GM23248 (cell line): ENCODE measurements at regions not wholly inside any gene's neighbourhood (a gene's known extent, or its start where the extent isn't known, plus 50 kb on each side); places are given as distances from the start of the nearest gene placed in this dataset.

Source experiments
- DNase-seq: peaks from one replicate; pipeline ENCODE4 v3.0.0-alpha.2; 2015
- H2AFZ ChIP-seq: fragments of 200-600 bp; sonication (generic); 2 replicates; pipeline ENCODE4 v1.6.1; 2016; ENCODE audit warnings: antibody characterized with exemption
- H3F3A ChIP-seq: fragments of 200-600 bp; sonication (generic); 2 replicates; pipeline ENCODE4 v1.6.1; 2016; ENCODE audit warnings: mild to moderate bottlenecking, antibody characterized with exemption, mixed run types; ENCODE audit not compliant: insufficient read depth
- H3K27ac ChIP-seq: fragments of 200-600 bp; sonication (generic); 2 replicates; pipeline ENCODE4 v1.5.1; 2016; ENCODE audit warnings: mild to moderate bottlenecking
- H3K27me3 ChIP-seq: fragments of 200-600 bp; sonication (generic); replicated peaks from 2 replicates; pipeline ENCODE4 v1.6.1; 2016; ENCODE audit warnings: mild to moderate bottlenecking; ENCODE audit not compliant: insufficient read depth
- H3K36me3 ChIP-seq: fragments of 200-600 bp; sonication (generic); 2 replicates; pipeline ENCODE4 v1.6.1; 2016; ENCODE audit warnings: low read depth, mild to moderate bottlenecking
- H3K4me1 ChIP-seq: fragments of 200-600 bp; sonication (generic); 2 replicates; pipeline ENCODE4 v1.6.1; 2016; ENCODE audit warnings: mild to moderate bottlenecking; ENCODE audit not compliant: insufficient read depth
- H3K4me2 ChIP-seq: fragments of 200-600 bp; sonication (generic); one replicate; pipeline ENCODE4 v1.6.1; 2016; ENCODE audit warnings: mild to moderate bottlenecking; ENCODE audit not compliant: unreplicated experiment
- H3K4me3 ChIP-seq: fragments of 200-600 bp; sonication (generic); 2 replicates; pipeline ENCODE4 v1.5.1; 2016; ENCODE audit warnings: mild to moderate bottlenecking
- H3K79me2 ChIP-seq: fragments of 200-600 bp; sonication (generic); 2 replicates; pipeline ENCODE4 v1.6.1; 2016; ENCODE audit warnings: mild to moderate bottlenecking; ENCODE audit not compliant: insufficient read depth
- H3K9ac ChIP-seq: fragments of 200-600 bp; sonication (generic); 2 replicates; pipeline ENCODE4 v1.6.1; 2016; ENCODE audit warnings: mild to moderate bottlenecking
- H3K9me2 ChIP-seq: fragments of 200-600 bp; sonication (generic); 2 replicates; pipeline ENCODE4 v1.6.1; 2016; ENCODE audit warnings: mixed run types, mild to moderate bottlenecking, moderate library complexity; ENCODE audit not compliant: insufficient read depth
- H3K9me3 ChIP-seq: fragments of 200-600 bp; sonication (generic); one replicate; pipeline ENCODE4 v1.6.1; 2017; ENCODE audit warnings: low read depth
- H4K20me1 ChIP-seq: fragments of 200-600 bp; sonication (generic); 2 replicates; pipeline ENCODE4 v1.6.0; 2016; ENCODE audit not compliant: insufficient read depth
- EZH2 ChIP-seq: fragments of 200-600 bp; sonication (generic); IDR thresholded peaks from 2 replicates; pipeline ENCODE4 v1.6.1; 2018; ENCODE audit warnings: antibody characterized with exemption, mild to moderate bottlenecking; ENCODE audit not compliant: insufficient read depth, poor library complexity, severe bottlenecking
- EZH2phosphoT487 ChIP-seq: fragments of 200-600 bp; sonication (generic); IDR thresholded peaks from 2 replicates; pipeline ENCODE4 v1.6.1; 2018; ENCODE audit warnings: antibody characterized with exemption, moderate library complexity, mild to moderate bottlenecking, low read depth; ENCODE audit not compliant: insufficient read depth
- WGBS, 2 experiments: methylation state at CpG; one replicate each; pipeline ENCODE4 v1.1.6; 2015 to 2017; ENCODE audit warnings: low lambda C conversion rate in 2 of 2, low coverage in 1 of 2; ENCODE audit errors: missing lambda C conversion rate in 2 of 2; 5-methylcytosine and 5-hydroxymethylcytosine counted together
- in situ Hi-C: fragments of 300-500 bp; cut with MboI; formaldehyde crosslinking; loops from 2 replicates; pipeline ENCODE4 v1.15.0; 2020

DNA sequence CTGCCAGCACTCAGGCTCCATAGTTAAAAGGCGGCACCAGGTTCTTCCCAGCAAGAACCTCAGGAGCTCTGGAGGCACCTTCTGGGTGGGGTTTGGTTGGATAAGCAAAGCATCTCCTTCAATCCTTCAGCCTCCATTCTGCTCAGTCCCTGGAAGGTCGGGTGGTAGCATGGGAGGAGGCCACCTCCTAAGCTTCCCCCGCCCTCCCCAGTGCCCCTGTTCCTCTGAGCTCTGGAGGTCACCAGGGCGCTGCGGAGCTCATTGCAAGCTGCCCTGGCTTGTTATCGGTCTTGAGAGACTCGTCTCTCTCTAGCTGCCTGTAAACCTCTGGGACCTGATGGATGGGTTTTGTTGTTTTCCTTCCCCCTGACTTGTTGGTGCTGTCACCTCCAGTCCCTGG lies 124.8 kb downstream of the RPLP1 start:
- no peak for TF ChIP-seq EZH2phosphoT487
- no peak for TF ChIP-seq EZH2
- H3K4me3 ChIP-seq, result no peak overlapping the region
- H3K4me1 ChIP-seq, result no peaks in the 10 kb centered on the region
- no peaks in the 10 kb centered on the region for H3F3A ChIP-seq
- H3K9ac ChIP-seq, result no peak overlapping the region
- H3K27me3 ChIP-seq, result peaks cover 33% of the 10 kb centered on the region
- 74 to 84% methylated on average over 7 of the region's 7 CpGs for WGBS, 2 experiments
- in situ Hi-C loops, result no loop called here
- H2AFZ ChIP-seq, result no peak overlapping the region
- H4K20me1 ChIP-seq, result no peaks in the 10 kb centered on the region
- DNase-seq, result no peak
- H3K4me2 ChIP-seq, result no peak overlapping the region
- H3K9me2 ChIP-seq, result no peaks in the 10 kb centered on the region
- no peaks in the 10 kb centered on the region for H3K36me3 ChIP-seq
- no peaks in the 10 kb centered on the region for H3K9me3 ChIP-seq
- H3K79me2 ChIP-seq, result no peaks in the 10 kb centered on the region
- no peak overlapping the region for H3K27ac ChIP-seq

GRCh38 chr15:69578252-69578651 lies 125.6 kb downstream of the RPLP1 start:
- Histone ChIP-seq H3K9ac (no peak overlapping the region), H3K9me2 (no peaks in the 10 kb centered on the region), H4K20me1 (no peaks in the 10 kb centered on the region), H3K36me3 (no peaks in the 10 kb centered on the region), H3K4me3 (no peak overlapping the region), H3K27me3 (peaks cover 37% of the 10 kb centered on the region), H3K4me1 (no peaks in the 10 kb centered on the region), H2AFZ (no peak overlapping the region), H3F3A (no peaks in the 10 kb centered on the region), H3K4me2 (no peak overlapping the region), H3K79me2 (no peaks in the 10 kb centered on the region), H3K27ac (no peak overlapping the region), H3K9me3 (no peaks in the 10 kb centered on the region)
- TF ChIP-seq EZH2, result no peak
- TF ChIP-seq EZH2phosphoT487, result no peak
- in situ Hi-C loops, result no loop called here
- no peak for DNase-seq
- 86 to 89% methylated on average over 6 to 9 of the region's 9 CpGs for whole genome bisulfite sequencing, 2 experiments

DNA sequence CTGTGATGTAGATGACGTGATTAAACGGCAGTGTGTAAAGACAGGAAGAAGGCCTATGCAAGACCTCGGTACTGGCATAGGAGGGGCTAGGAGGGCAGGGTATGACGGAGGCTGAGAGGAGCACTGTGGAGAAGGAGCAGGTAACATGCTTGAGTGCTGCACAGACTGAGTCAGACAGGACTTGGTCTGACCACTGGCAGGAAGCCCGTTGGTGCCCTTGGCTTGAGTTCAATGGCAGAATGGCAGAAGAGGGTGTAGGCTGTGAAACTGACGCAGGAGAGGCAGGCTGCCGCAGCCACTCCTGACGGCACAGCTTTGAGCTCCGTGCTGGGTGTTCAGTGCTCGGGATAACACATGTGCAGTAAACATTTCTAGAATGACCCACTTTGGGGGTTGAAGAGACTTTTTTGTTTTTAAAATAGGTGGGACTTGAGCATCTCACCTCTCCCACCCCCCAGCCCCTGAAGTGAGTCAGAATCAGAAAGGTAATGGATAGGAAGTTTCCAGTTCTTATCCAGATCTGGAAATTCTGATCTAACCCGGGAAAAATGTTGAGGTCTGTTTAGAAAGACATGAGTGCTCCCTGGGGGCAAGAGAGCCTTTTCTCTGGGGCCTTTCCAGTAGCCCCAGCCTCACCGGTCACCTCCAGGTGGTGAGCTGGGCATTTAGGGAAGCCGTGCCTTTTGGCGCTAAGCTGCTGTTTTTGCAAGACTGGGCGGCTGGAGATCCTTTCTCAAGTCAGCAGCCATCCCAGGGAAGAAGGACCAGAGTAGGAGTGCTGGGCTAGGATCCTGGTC lies 126.4 kb downstream of the RPLP1 start:
- Histone ChIP-seq H3F3A (no peaks in the 10 kb centered on the region), H3K27ac (no peak overlapping the region), H3K4me3 (no peak overlapping the region), H3K4me1 (no peaks in the 10 kb centered on the region), H3K9me2 (no peaks in the 10 kb centered on the region), H3K9me3 (no peaks in the 10 kb centered on the region), H3K36me3 (no peaks in the 10 kb centered on the region), H3K4me2 (no peak overlapping the region), H2AFZ (no peak overlapping the region), H3K9ac (no peak overlapping the region), H4K20me1 (no peaks in the 10 kb centered on the region), H3K79me2 (no peaks in the 10 kb centered on the region), H3K27me3 (peaks cover 43% of the 10 kb centered on the region)
- TF ChIP-seq EZH2 (no peak), EZH2phosphoT487 (no peak)
- WGBS, 2 experiments, result 59 to 62% methylated on average over 15 of the region's 15 CpGs
- no peak for DNase-seq
- in situ Hi-C loops, result no loop called here

DNA sequence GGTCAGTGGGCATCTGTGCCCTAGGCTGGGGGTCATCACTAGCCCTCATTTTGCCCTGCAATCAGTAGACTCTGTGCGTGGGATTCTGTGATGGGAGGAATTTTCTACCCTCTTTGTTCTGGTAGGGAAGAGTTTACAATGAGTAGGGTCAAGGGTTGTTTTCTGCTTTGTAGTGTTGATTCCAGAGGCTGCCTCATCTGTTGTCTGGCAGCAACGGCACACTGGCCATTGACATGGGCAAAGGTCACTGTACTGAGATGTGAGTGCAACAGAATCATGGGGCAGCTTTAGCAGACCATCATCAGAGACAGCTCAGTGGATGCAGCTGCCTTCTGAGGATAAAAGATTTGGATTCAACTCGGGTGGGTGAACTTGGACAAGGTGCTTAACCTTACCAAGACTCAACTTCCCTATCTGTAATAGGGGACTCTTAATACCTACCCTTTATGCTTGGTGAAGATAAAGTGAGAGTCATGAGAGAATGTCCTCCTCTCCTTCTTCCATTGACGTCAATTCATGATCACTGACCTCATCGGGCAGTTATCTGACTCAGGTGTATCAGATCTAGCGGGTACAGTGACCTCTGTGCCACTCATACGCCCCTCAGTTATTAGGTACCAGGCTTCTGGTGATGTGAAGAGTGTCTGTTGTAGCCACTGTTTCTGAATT lies 127.5 kb downstream of the RPLP1 start:
- no peak for DNase-seq
- H3K9me2 ChIP-seq, result no peaks in the 10 kb centered on the region
- no peaks in the 10 kb centered on the region for H3K79me2 ChIP-seq
- no peak overlapping the region for H3K27ac ChIP-seq
- H3K4me3 ChIP-seq, result no peak overlapping the region
- H3K4me2 ChIP-seq, result no peak overlapping the region
- 55 to 65% methylated on average over 7 of the region's 7 CpGs for WGBS, 2 experiments
- no peak overlapping the region for H3K9ac ChIP-seq
- H3K36me3 ChIP-seq, result no peaks in the 10 kb centered on the region
- peaks cover 43% of the 10 kb centered on the region for H3K27me3 ChIP-seq
- TF ChIP-seq EZH2 (no peak), EZH2phosphoT487 (no peak)
- H4K20me1 ChIP-seq, result no peaks in the 10 kb centered on the region
- no peaks in the 10 kb centered on the region for H3F3A ChIP-seq
- H3K4me1 ChIP-seq, result no peaks in the 10 kb centered on the region
- no peaks in the 10 kb centered on the region for H3K9me3 ChIP-seq
- H2AFZ ChIP-seq, result no peak overlapping the region
- in situ Hi-C loops, result no loop called here
